ENCODE measurements at regions not wholly inside any gene's neighbourhood (a gene's known extent, or its start where the extent isn't known, plus 50 kb on each side); places are given as distances from the start of the nearest gene placed in this dataset.

- no peak for TF ChIP-seq ARNT (IDR thresholded peaks at IDR 0.05)
- TF ChIP-seq PKNOX1 (IDR thresholded peaks at IDR 0.05), result no peak
These were observed 273.7 kb upstream of the DMRT1 start for GRCh38 chr9:567747-568305.

All from HEK293T (cell line).